Caco-2 (cell line): ENCODE measurements at regions not wholly inside any gene's neighbourhood (a gene's known extent, or its start where the extent isn't known, plus 50 kb on each side); places are given as distances from the start of the nearest gene placed in this dataset.

Source experiments
- BruUV-seq: library from RNA; stranded (reverse); fragments of 400-500 nt; replicated peaks from 2 replicates; lab custom pipeline; 2021; lab: Mats Ljungman, UMichigan
- CTCF ChIA-PET: fragments of 300-600 bp; sonication (Branson Sonifier 250); formaldehyde crosslinking; loops from one replicate; lab custom pipeline; 2022; ENCODE audit warnings: antibody characterized with exemption; lab: Charles Lee
- POLR2A ChIA-PET: fragments of 300-600 bp; sonication (Branson Sonifier 250); formaldehyde crosslinking; loops from one replicate; lab custom pipeline; 2022; ENCODE audit warnings: antibody characterized with exemption; lab: Charles Lee
- DNase-seq, 2 experiments: peaks; one replicate each; pipeline versions ENCODE4 v3.0.0 to v3.0.0-alpha.2; 2020 to 2022
- H3K27me3 ChIP-seq: replicated peaks from 2 replicates; pipeline ENCODE4 v1.6.0; 2011; ENCODE audit warnings: low read length; ENCODE audit not compliant: control insufficient read depth, insufficient read depth
- H3K36me3 ChIP-seq: 2 replicates; pipeline ENCODE4 v1.5.1; 2011; ENCODE audit warnings: low read length; ENCODE audit not compliant: control insufficient read depth, insufficient read depth
- H3K4me1 ChIP-seq: fragments of 250-450 bp; sonication (Bioruptor Pico); 2 replicates; pipeline ENCODE4 v1.5.1; 2020; ENCODE audit warnings: mild to moderate bottlenecking
- H3K4me3 ChIP-seq: 2 replicates; pipeline ENCODE4 v1.5.1; 2011; ENCODE audit warnings: low read depth, mild to moderate bottlenecking, control low read depth, low read length
- H3K9me3 ChIP-seq: fragments of 250-450 bp; sonication (Bioruptor Pico); 2 replicates; pipeline ENCODE4 v1.5.1; 2020; ENCODE audit warnings: mild to moderate bottlenecking, moderate library complexity
- H3K27ac Mint-ChIP-seq: one replicate; pipeline ENCODE4 v1.8.0; 2022; ENCODE audit warnings: mixed read lengths; ENCODE audit not compliant: unreplicated experiment
- H3K27me3 Mint-ChIP-seq: one replicate; pipeline ENCODE4 v1.8.0; 2022; ENCODE audit warnings: mixed read lengths; ENCODE audit not compliant: insufficient read depth, unreplicated experiment
- H3K36me3 Mint-ChIP-seq: one replicate; pipeline ENCODE4 v1.8.0; 2022; ENCODE audit warnings: mild to moderate bottlenecking, mixed read lengths; ENCODE audit not compliant: insufficient read depth, unreplicated experiment
- H3K4me1 Mint-ChIP-seq: one replicate; pipeline ENCODE4 v1.8.0; 2022; ENCODE audit warnings: low read depth, mixed read lengths; ENCODE audit not compliant: unreplicated experiment
- H3K4me3 Mint-ChIP-seq: one replicate; pipeline ENCODE4 v1.8.0; 2022; ENCODE audit warnings: mild to moderate bottlenecking, moderate library complexity, mixed read lengths; ENCODE audit not compliant: unreplicated experiment
- H3K9me3 Mint-ChIP-seq: one replicate; pipeline ENCODE4 v1.8.0; 2022; ENCODE audit warnings: mixed read lengths; ENCODE audit not compliant: unreplicated experiment
- CTCF ChIP-seq, 2 experiments: fragments of 200-600 bp in 1 of 2; IDR thresholded peaks; 1 replicate in 1 of 2; 2 replicates in 1 of 2; pipeline versions ENCODE4 v1.5.1 to v1.8.0; 2011 to 2022; ENCODE audit warnings: antibody characterized with exemption in 1 of 2, control low read depth in 1 of 2, inconsistent platforms in 1 of 2, low read depth in 1 of 2, low read length in 1 of 2, mild to moderate bottlenecking in 1 of 2, moderate library complexity in 1 of 2; ENCODE audit not compliant: insufficient read depth in 1 of 2, severe bottlenecking in 1 of 2, unreplicated experiment in 1 of 2
- intact Hi-C: fragments of 100-400 bp; cut with micrococcal nuclease; formaldehyde crosslinking; loops from one replicate; pipeline ENCODE4 v1.10.0; 2022; ENCODE audit not compliant: unreplicated experiment

GRCh38 chr7:32255036-32255435, 184.8 kb upstream of the PDE1C start:
- no peak overlapping the region for H3K27ac Mint-ChIP-seq
- no TSS peak for BruUV-seq
- H3K9me3 Mint-ChIP-seq: no peaks in the 10 kb centered on the region
- H3K4me3 Mint-ChIP-seq: no peak overlapping the region
- H3K36me3 Mint-ChIP-seq: no peaks in the 10 kb centered on the region
- CTCF ChIA-PET: no interaction called here
- peaks cover 12% of the 10 kb centered on the region for H3K27me3 Mint-ChIP-seq
- POLR2A ChIA-PET: no interaction called here
- DNase-seq: no peak
- no peak for TF ChIP-seq CTCF (IDR thresholded peaks at IDR 0.05; ENCODE audit: insufficient read depth in 1 of 2, low read depth in 1 of 2, low read length in 1 of 2, severe bottlenecking in 1 of 2, unreplicated experiment in 1 of 2)
- no peaks in the 10 kb centered on the region for H3K9me3 ChIP-seq
- no peaks in the 10 kb centered on the region for H3K27me3 ChIP-seq
- H3K4me1 ChIP-seq: no peaks in the 10 kb centered on the region
- no peaks in the 10 kb centered on the region for H3K36me3 ChIP-seq
- H3K4me3 ChIP-seq: no peak overlapping the region
- intact Hi-C loops: no loop called here
- no peaks in the 10 kb centered on the region for H3K4me1 Mint-ChIP-seq

DNA sequence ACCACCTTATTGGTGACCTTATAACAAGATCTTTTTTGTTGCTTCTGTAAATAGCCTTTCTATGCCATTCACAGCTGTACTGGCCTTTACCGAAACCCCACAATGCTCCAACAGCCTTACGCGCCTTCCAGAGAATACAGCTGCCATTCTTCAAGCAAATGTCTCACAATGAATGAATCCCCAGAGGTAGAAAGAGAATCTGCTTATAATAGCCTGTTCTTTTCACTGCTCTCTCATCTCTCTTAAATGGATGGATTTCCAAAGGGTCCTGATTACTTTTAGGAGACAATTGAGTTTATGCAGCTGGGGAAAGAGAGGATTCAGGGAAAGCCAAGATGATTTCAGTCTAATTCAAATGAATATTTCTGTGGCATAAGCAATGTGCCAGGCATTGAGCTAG, 183.1 kb upstream of the PDE1C start:
- no peak for TF ChIP-seq CTCF (IDR thresholded peaks at IDR 0.05; ENCODE audit: insufficient read depth in 1 of 2, low read depth in 1 of 2, low read length in 1 of 2, severe bottlenecking in 1 of 2, unreplicated experiment in 1 of 2)
- Histone ChIP-seq H3K4me3 (no peak overlapping the region), H3K4me1 (no peaks in the 10 kb centered on the region), H3K36me3 (no peaks in the 10 kb centered on the region), H3K27me3 (no peaks in the 10 kb centered on the region), H3K9me3 (no peaks in the 10 kb centered on the region)
- Mint-ChIP-seq H3K4me1 (no peaks in the 10 kb centered on the region), H3K27ac (no peak overlapping the region), H3K36me3 (no peaks in the 10 kb centered on the region), H3K4me3 (no peak overlapping the region), H3K9me3 (no peaks in the 10 kb centered on the region), H3K27me3 (peaks cover 15% of the 10 kb centered on the region)
- no peak for DNase-seq
- ChIA-PET POLR2A (no interaction called here), CTCF (no interaction called here)
- intact Hi-C loops: no loop called here
- BruUV-seq: no TSS peak

DNA sequence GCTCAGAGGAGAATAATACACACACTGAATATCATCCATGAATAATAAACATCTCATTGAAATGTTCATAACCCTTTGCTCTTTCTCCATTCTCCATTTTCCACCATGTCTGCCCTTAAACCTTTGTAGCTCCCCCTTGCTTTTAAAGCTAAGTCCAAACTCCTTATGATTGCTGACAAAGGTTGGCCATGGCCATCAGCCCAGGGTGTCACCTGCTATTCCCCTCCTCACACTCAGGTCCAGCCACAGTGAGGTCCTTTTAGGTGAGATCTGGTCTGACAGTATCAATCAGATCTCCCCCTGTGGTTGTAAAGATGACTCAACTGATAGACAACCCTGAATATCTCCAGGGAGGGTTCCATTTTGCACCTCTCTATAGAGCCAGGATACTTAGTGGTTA, 181.5 kb upstream of the PDE1C start:
- no peaks in the 10 kb centered on the region for H3K4me1 Mint-ChIP-seq
- no peaks in the 10 kb centered on the region for H3K9me3 ChIP-seq
- no peak for TF ChIP-seq CTCF (IDR thresholded peaks at IDR 0.05; ENCODE audit: insufficient read depth in 1 of 2, low read depth in 1 of 2, low read length in 1 of 2, severe bottlenecking in 1 of 2, unreplicated experiment in 1 of 2)
- BruUV-seq: no TSS peak
- no peaks in the 10 kb centered on the region for H3K9me3 Mint-ChIP-seq
- intact Hi-C loops: no loop called here
- H3K27me3 ChIP-seq: no peaks in the 10 kb centered on the region
- H3K4me3 Mint-ChIP-seq: no peak overlapping the region
- H3K36me3 ChIP-seq: no peaks in the 10 kb centered on the region
- no peak for DNase-seq
- no peak overlapping the region for H3K4me3 ChIP-seq
- H3K36me3 Mint-ChIP-seq: no peaks in the 10 kb centered on the region
- ChIA-PET POLR2A (no interaction called here), CTCF (no interaction called here)
- no peak overlapping the region for H3K27ac Mint-ChIP-seq
- H3K27me3 Mint-ChIP-seq: peaks cover 18% of the 10 kb centered on the region
- H3K4me1 ChIP-seq: no peaks in the 10 kb centered on the region
